H1 (cell line): ENCODE measurements at regions not wholly inside any gene's neighbourhood (a gene's known extent, or its start where the extent isn't known, plus 50 kb on each side); places are given as distances from the start of the nearest gene placed in this dataset.
"Not testable (repeated sequence)": the region's sequence is repeated elsewhere in the genome, so short reads cannot be mapped to it uniquely, and the experiment has no call there.

ENCODE experiments used
- ATF2 ChIP-seq: IDR thresholded peaks from 2 replicates; pipeline ENCODE4 v1.6.1; 2012; ENCODE audit warnings: low read length, inconsistent platforms
- BRCA1 ChIP-seq: IDR thresholded peaks from 2 replicates; pipeline ENCODE4 v1.6.1; 2012; ENCODE audit warnings: low read depth, low read length, improper control_type of control experiment
- CHD2 ChIP-seq: IDR thresholded peaks from 2 replicates; pipeline ENCODE4 v1.6.1; 2012; ENCODE audit warnings: low read length, improper control_type of control experiment
- CTCF ChIP-seq, 3 experiments: IDR thresholded peaks; 1 replicate in 2 of 3; 2 replicates in 1 of 3; pipeline versions ENCODE4 v1.5.1 to v1.6.1; 2011; ENCODE audit warnings: low read length in 3 of 3, mild to moderate bottlenecking in 3 of 3, inconsistent platforms in 2 of 3, low read depth in 1 of 3, moderate library complexity in 1 of 3; ENCODE audit not compliant: insufficient read depth in 1 of 3; ENCODE audit errors: control extremely low read depth in 1 of 3
- EP300 ChIP-seq, 2 experiments: IDR thresholded peaks; 1 replicate in 1 of 2; 2 replicates in 1 of 2; pipeline ENCODE4 v1.6.1; 2011 to 2012; ENCODE audit warnings: low read depth in 2 of 2, low read length in 2 of 2, mild to moderate bottlenecking in 2 of 2, borderline replicate concordance in 1 of 2, inconsistent platforms in 1 of 2, moderate library complexity in 1 of 2
- EZH2 ChIP-seq: fragments of 200-600 bp; sonication (generic); IDR thresholded peaks from 2 replicates; pipeline ENCODE4 v1.7.1; 2012; ENCODE audit warnings: low read depth, mild to moderate bottlenecking, moderate library complexity, low read length, inconsistent platforms; ENCODE audit not compliant: severe bottlenecking
- GTF2F1 ChIP-seq: IDR thresholded peaks from 2 replicates; pipeline ENCODE4 v1.6.1; 2012; ENCODE audit warnings: low read depth, low read length, improper control_type of control experiment, borderline replicate concordance
- JUN ChIP-seq: IDR thresholded peaks from 2 replicates; pipeline ENCODE4 v1.6.1; 2011; ENCODE audit warnings: low read depth, mild to moderate bottlenecking, improper control_type of control experiment, low read length
- NRF1 ChIP-seq: IDR thresholded peaks from 2 replicates; pipeline ENCODE4 v1.6.1; 2011; ENCODE audit warnings: mild to moderate bottlenecking, low read depth, low read length, improper control_type of control experiment
- POLR2A ChIP-seq, 2 experiments: IDR thresholded peaks; 1 replicate in 1 of 2; 2 replicates in 1 of 2; pipeline ENCODE4 v1.6.1; 2011; ENCODE audit warnings: low read depth in 2 of 2, low read length in 2 of 2, mild to moderate bottlenecking in 2 of 2; ENCODE audit errors: control extremely low read depth in 1 of 2
- POLR2AphosphoS5 ChIP-seq: IDR thresholded peaks from 2 replicates; pipeline ENCODE4 v1.6.1; 2011; ENCODE audit warnings: low read depth, low read length
- SP1 ChIP-seq: IDR thresholded peaks from 2 replicates; pipeline ENCODE4 v1.6.1; 2011; ENCODE audit warnings: low read depth, low read length
- YY1 ChIP-seq: IDR thresholded peaks from 2 replicates; pipeline ENCODE4 v1.6.1; 2011; ENCODE audit warnings: low read depth, mild to moderate bottlenecking, low read length

- TF ChIP-seq CTCF (IDR thresholded peaks at IDR 0.05; ENCODE audit: control extremely low read depth in 1 of 3, insufficient read depth in 1 of 3, low read depth in 1 of 3, low read length in 3 of 3); POLR2A (IDR thresholded peaks at IDR 0.05; ENCODE audit: control extremely low read depth in 1 of 2, low read depth in 2 of 2, low read length in 2 of 2); ATF2; POLR2AphosphoS5; JUN; YY1; EZH2; SP1; CHD2; EP300 (IDR thresholded peaks at IDR 0.05; ENCODE audit: borderline replicate concordance in 1 of 2, low read depth in 2 of 2, low read length in 2 of 2); GTF2F1; NRF1; BRCA1: not testable (repeated sequence)
These were observed 355.2 kb downstream of the ANKRD30A start for GRCh38 chr10:37480596-37480995.
